ENCODE measurements at regions not wholly inside any gene's neighbourhood (a gene's known extent, or its start where the extent isn't known, plus 50 kb on each side); places are given as distances from the start of the nearest gene placed in this dataset.

- TF ChIP-seq YY1 (IDR thresholded peaks at IDR 0.05; ENCODE audit: low read depth) (no peak), CTCF (IDR thresholded peaks at IDR 0.05) (no peak), TAF1 (IDR thresholded peaks at IDR 0.05; ENCODE audit: borderline replicate concordance, low read depth, low read length) (no peak), POLR2AphosphoS5 (IDR thresholded peaks at IDR 0.05; ENCODE audit: low read depth, low read length) (no peak), PBX3 (IDR thresholded peaks at IDR 0.05) (no peak), SMC3 (IDR thresholded peaks at IDR 0.05; ENCODE audit: low read depth, low read length) (no peak), TCF12 (IDR thresholded peaks at IDR 0.05) (no peak), CHD2 (IDR thresholded peaks at IDR 0.05; ENCODE audit: low read length, partially characterized antibody) (no peak), ZBTB33 (IDR thresholded peaks at IDR 0.05; ENCODE audit: borderline replicate concordance, low read depth) (no peak), EZH2phosphoT487 (IDR thresholded peaks at IDR 0.05; ENCODE audit: borderline replicate concordance, low read depth) (no peak), EP300 (IDR thresholded peaks at IDR 0.05; ENCODE audit: borderline replicate concordance in 1 of 2, low read depth in 1 of 2, low read length in 1 of 2) (no peak)
Observed at GRCh38 chr12:98410356-98410755, 105.0 kb upstream of the TMPO start.

Data from SK-N-SH (cell line).